Fibroblast of lung (primary cell): ENCODE measurements at regions not wholly inside any gene's neighbourhood (a gene's known extent, or its start where the extent isn't known, plus 50 kb on each side); places are given as distances from the start of the nearest gene placed in this dataset.

Source experiments
- EZH2 ChIP-seq: IDR thresholded peaks from 2 replicates; pipeline ENCODE4 v1.5.1; 2012; ENCODE audit warnings: low read length, control low read depth, mild to moderate bottlenecking; ENCODE audit errors: missing control alignments
- TF ChIP-seq, protein P1 (sequence below), 2 donors: IDR thresholded peaks in 1 of 2; conservative IDR thresholded peaks in 1 of 2; 1 replicate in 1 of 2; 2 replicates in 1 of 2; pipeline ENCODE4 v1.5.1; 2011 to 2012; ENCODE audit warnings: low read length in 2 of 2, control low read depth in 1 of 2, inconsistent platforms in 1 of 2, low read depth in 1 of 2, mild to moderate bottlenecking in 1 of 2

DNA sequence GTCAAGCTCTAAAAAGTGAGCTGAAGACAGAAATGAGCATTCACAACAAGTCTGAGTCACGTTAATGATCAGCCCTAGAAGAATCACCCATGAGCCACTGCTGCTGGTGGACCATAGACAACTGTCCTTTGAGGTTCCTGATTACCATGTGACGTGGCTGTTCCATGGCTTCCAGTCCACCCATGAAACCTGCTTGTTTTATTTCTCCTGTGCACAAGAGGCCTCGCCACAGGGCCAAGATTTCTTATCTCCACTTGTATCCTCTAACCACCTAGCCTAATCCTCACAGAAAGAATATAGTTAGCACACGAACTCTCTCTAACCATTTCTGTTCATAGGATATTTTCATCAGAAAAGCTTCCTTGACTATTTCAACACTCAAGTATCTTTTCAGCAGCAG lies 242.7 kb downstream of the MREG start:
- TF ChIP-seq, protein P1, sequence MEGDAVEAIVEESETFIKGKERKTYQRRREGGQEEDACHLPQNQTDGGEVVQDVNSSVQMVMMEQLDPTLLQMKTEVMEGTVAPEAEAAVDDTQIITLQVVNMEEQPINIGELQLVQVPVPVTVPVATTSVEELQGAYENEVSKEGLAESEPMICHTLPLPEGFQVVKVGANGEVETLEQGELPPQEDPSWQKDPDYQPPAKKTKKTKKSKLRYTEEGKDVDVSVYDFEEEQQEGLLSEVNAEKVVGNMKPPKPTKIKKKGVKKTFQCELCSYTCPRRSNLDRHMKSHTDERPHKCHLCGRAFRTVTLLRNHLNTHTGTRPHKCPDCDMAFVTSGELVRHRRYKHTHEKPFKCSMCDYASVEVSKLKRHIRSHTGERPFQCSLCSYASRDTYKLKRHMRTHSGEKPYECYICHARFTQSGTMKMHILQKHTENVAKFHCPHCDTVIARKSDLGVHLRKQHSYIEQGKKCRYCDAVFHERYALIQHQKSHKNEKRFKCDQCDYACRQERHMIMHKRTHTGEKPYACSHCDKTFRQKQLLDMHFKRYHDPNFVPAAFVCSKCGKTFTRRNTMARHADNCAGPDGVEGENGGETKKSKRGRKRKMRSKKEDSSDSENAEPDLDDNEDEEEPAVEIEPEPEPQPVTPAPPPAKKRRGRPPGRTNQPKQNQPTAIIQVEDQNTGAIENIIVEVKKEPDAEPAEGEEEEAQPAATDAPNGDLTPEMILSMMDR (conservative IDR thresholded peaks at IDR 0.05 in 1 of 2, IDR thresholded peaks at IDR 0.05 in 1 of 2; ENCODE audit: low read depth in 1 of 2, low read length in 2 of 2) = no peak
- TF ChIP-seq EZH2 = no peak
